H1 (cell line): ENCODE measurements at regions not wholly inside any gene's neighbourhood (a gene's known extent, or its start where the extent isn't known, plus 50 kb on each side); places are given as distances from the start of the nearest gene placed in this dataset.
"Not testable (repeated sequence)": the region's sequence is repeated elsewhere in the genome, so short reads cannot be mapped to it uniquely, and the experiment has no call there.

Source experiments
- CTCF ChIA-PET: fragments of 300-600 bp; sonication (Branson Sonifier 250); formaldehyde crosslinking; loops from one replicate; lab custom pipeline; 2021; ENCODE audit not compliant: partially characterized antibody; lab: Charles Lee
- POLR2A ChIA-PET: fragments of 300-600 bp; sonication (Branson Sonifier 250); formaldehyde crosslinking; loops from one replicate; lab custom pipeline; 2021; ENCODE audit warnings: inconsistent platforms; ENCODE audit not compliant: partially characterized antibody; lab: Charles Lee
- DNase-seq, 2 experiments: peaks; one replicate each; pipeline versions ENCODE4 v3.0.0 to v3.0.0-alpha.2; 2010 to 2022; ENCODE audit warnings: low spot score in 2 of 2, low read depth in 1 of 2, mixed read lengths in 1 of 2
- FAIRE-seq: peaks from 2 replicates; lab custom pipeline; 2011; peaks lifted over from hg19 to GRCh38; lab: Jason Lieb, UNC
- H2AFZ ChIP-seq: 2 replicates; pipeline ENCODE4 v1.8.1; 2012; ENCODE audit warnings: low read length, inconsistent platforms
- H2AK5ac ChIP-seq: 2 replicates; pipeline ENCODE4 v1.6.1; 2013; ENCODE audit warnings: low read depth, low read length
- H2BK120ac ChIP-seq: replicated peaks from 2 replicates; pipeline ENCODE3; 2013; ENCODE audit warnings: low read depth, low read length, inconsistent platforms
- H2BK12ac ChIP-seq: 2 replicates; pipeline ENCODE4 v1.6.1; 2013; ENCODE audit warnings: low read depth, low read length
- H2BK15ac ChIP-seq: 2 replicates; pipeline ENCODE4 v1.6.1; 2013; ENCODE audit warnings: low read length
- H2BK20ac ChIP-seq: 2 replicates; pipeline ENCODE4 v1.6.1; 2013; ENCODE audit warnings: low read length
- H2BK5ac ChIP-seq: 2 replicates; pipeline ENCODE4 v1.6.1; 2013; ENCODE audit warnings: low read depth, low read length
- H3K14ac ChIP-seq: 2 replicates; pipeline ENCODE4 v1.6.1; 2013; ENCODE audit warnings: inconsistent platforms; ENCODE audit not compliant: insufficient read length
- H3K18ac ChIP-seq: 2 replicates; pipeline ENCODE4 v1.6.1; 2013; ENCODE audit warnings: low read length; ENCODE audit errors: extremely low read depth
- H3K23ac ChIP-seq: 2 replicates; pipeline ENCODE4 v1.6.1; 2013; ENCODE audit warnings: inconsistent platforms; ENCODE audit not compliant: insufficient read length
- H3K23me2 ChIP-seq: 2 replicates; pipeline ENCODE4 v1.6.1; 2013; ENCODE audit warnings: low read depth, low read length
- H3K27ac ChIP-seq: 2 replicates; pipeline ENCODE4 v1.6.1; 2011; ENCODE audit warnings: low read depth, low read length, inconsistent platforms
- H3K27me3 ChIP-seq, 4 experiments: replicated peaks in 1 of 4; 1 replicate in 1 of 4; 2 replicates in 3 of 4; pipeline versions ENCODE4 v1.6.1 to v1.8.1; 2011 to 2013; ENCODE audit warnings: low read length in 3 of 4, mild to moderate bottlenecking in 3 of 4, inconsistent platforms in 2 of 4, mixed read lengths in 2 of 4, moderate library complexity in 1 of 4; ENCODE audit not compliant: control insufficient read depth in 3 of 4, insufficient read depth in 3 of 4; ENCODE audit errors: extremely low read depth in 1 of 4
- H3K36me3 ChIP-seq, 4 experiments: 2 replicates each; pipeline versions ENCODE4 v1.6.1 to v1.8.1; 2011 to 2013; ENCODE audit warnings: mild to moderate bottlenecking in 4 of 4, low read length in 3 of 4, moderate library complexity in 2 of 4, control low read depth in 1 of 4, inconsistent platforms in 1 of 4; ENCODE audit not compliant: insufficient read depth in 4 of 4, control insufficient read depth in 2 of 4
- H3K4ac ChIP-seq: replicated peaks from 2 replicates; pipeline ENCODE3; 2013; ENCODE audit warnings: low read length, low read depth, mixed read lengths, inconsistent platforms; ENCODE audit not compliant: insufficient read length
- H3K4me1 ChIP-seq, 4 experiments: replicated peaks in 1 of 4; 1 replicate in 1 of 4; 2 replicates in 3 of 4; pipeline versions ENCODE4 v1.6.1 to v1.8.1; 2011 to 2013; ENCODE audit warnings: low read length in 3 of 4, inconsistent platforms in 2 of 4, mixed read lengths in 1 of 4; ENCODE audit not compliant: insufficient read depth in 4 of 4, control insufficient read depth in 3 of 4
- H3K4me2 ChIP-seq, 2 experiments: 2 replicates each; pipeline versions ENCODE4 v1.6.1 to v1.8.1; 2011 to 2013; ENCODE audit warnings: low read depth in 2 of 2, low read length in 2 of 2, control low read depth in 1 of 2, inconsistent platforms in 1 of 2, mild to moderate bottlenecking in 1 of 2; ENCODE audit not compliant: insufficient read depth in 1 of 2
- H3K4me3 ChIP-seq, 4 experiments: fragments of 200-600, 300-600 bp in 1 of 4; sonication (generic), shearing (Covaris generic), sonication (Bioruptor Twin) in 1 of 4; 2 replicates each; pipeline versions ENCODE4 v1.5.1 to v1.8.1; 2011 to 2016; ENCODE audit warnings: low read length in 4 of 4, low read depth in 3 of 4, control low read depth in 2 of 4, inconsistent platforms in 2 of 4, mild to moderate bottlenecking in 2 of 4, mixed read lengths in 1 of 4, moderate library complexity in 1 of 4; ENCODE audit not compliant: insufficient read depth in 2 of 4; ENCODE audit errors: extremely low read depth in 1 of 4
- H3K56ac ChIP-seq: replicated peaks from 2 replicates; pipeline ENCODE3; 2013; ENCODE audit warnings: low read depth, mild to moderate bottlenecking, mixed read lengths, low read length, inconsistent platforms; ENCODE audit not compliant: insufficient read length
- H3K79me1 ChIP-seq: 2 replicates; pipeline ENCODE4 v1.6.1; 2013; ENCODE audit warnings: low read depth, low read length, control low read depth
- H3K79me2 ChIP-seq, 2 experiments: 2 replicates each; pipeline versions ENCODE4 v1.6.1 to v1.8.1; 2012 to 2013; ENCODE audit warnings: low read length in 2 of 2, mild to moderate bottlenecking in 2 of 2, inconsistent platforms in 1 of 2; ENCODE audit not compliant: insufficient read depth in 2 of 2, control insufficient read depth in 1 of 2
- H3K9ac ChIP-seq, 4 experiments: replicated peaks in 1 of 4; 1 replicate in 1 of 4; 2 replicates in 3 of 4; pipeline versions ENCODE4 v1.6.1 to v1.8.1; 2011 to 2013; ENCODE audit warnings: low read depth in 3 of 4, low read length in 3 of 4, control low read depth in 2 of 4, mild to moderate bottlenecking in 2 of 4, moderate library complexity in 2 of 4, inconsistent platforms in 1 of 4; ENCODE audit errors: extremely low read depth in 1 of 4
- H3K9me3 ChIP-seq, 2 experiments: 2 replicates each; pipeline versions ENCODE4 v1.6.1 to v1.8.1; 2012 to 2013; ENCODE audit warnings: mild to moderate bottlenecking in 2 of 2, moderate library complexity in 2 of 2, control low read depth in 1 of 2, inconsistent platforms in 1 of 2, low read depth in 1 of 2, low read length in 1 of 2, mixed read lengths in 1 of 2; ENCODE audit not compliant: insufficient read depth in 2 of 2
- H4K20me1 ChIP-seq, 2 experiments: replicated peaks in 1 of 2; 2 replicates each; pipeline versions ENCODE3 to v1.8.1; 2011 to 2013; ENCODE audit warnings: inconsistent platforms in 2 of 2, low read length in 2 of 2, mild to moderate bottlenecking in 1 of 2; ENCODE audit not compliant: insufficient read depth in 2 of 2, control insufficient read depth in 1 of 2
- H4K5ac ChIP-seq: 2 replicates; pipeline ENCODE4 v1.6.1; 2013; ENCODE audit warnings: low read length, low read depth, mixed read lengths, inconsistent platforms; ENCODE audit not compliant: insufficient read length
- H4K8ac ChIP-seq: 2 replicates; pipeline ENCODE4 v1.8.0; 2013; ENCODE audit warnings: mild to moderate bottlenecking, moderate library complexity, low read length, inconsistent platforms; ENCODE audit not compliant: insufficient read depth; ENCODE audit errors: extremely low read depth
- H4K91ac ChIP-seq: replicated peaks from 2 replicates; pipeline ENCODE3; 2013; ENCODE audit warnings: low read length, mixed read lengths, inconsistent platforms; ENCODE audit not compliant: insufficient read length
- WGBS, 2 experiments: shearing (Covaris generic) in 1 of 2; methylation state at CpG; one replicate each; pipeline versions ENCODE4 v1.1.6 to v1.1.7; 2013 to 2015; ENCODE audit warnings: low lambda C conversion rate in 2 of 2, mixed read lengths in 2 of 2, inconsistent platforms in 1 of 2, low coverage in 1 of 2, missing lambda C conversion rate in 1 of 2; ENCODE audit not compliant: insufficient replicate concordance in 2 of 2, insufficient coverage in 1 of 2, insufficient read length in 1 of 2; ENCODE audit errors: extremely low coverage in 1 of 2, missing lambda C conversion rate in 1 of 2; 5-methylcytosine and 5-hydroxymethylcytosine counted together

DNA sequence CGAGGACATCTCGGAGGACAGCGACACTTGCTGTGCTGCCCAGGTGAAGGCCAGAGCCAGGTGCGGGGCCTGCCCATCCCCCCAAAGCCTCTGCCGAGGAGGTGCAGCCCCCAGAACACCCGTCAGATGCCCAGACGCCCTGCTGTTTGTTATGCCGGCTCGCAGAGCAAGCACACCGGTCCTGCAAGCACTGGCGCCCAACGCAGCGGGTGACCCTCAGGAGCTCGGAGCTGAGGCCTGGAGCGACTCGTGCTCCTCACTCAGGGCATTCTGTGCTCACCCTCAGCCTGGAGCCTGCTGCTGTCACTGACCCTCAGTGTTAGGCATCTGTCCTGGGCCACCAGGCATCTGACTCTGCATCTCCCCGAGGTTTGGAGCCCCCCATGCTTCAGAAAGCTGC, 199.0 kb downstream of the LIPI start:
- CTCF ChIA-PET, H2BK20ac ChIP-seq, H3K36me3 ChIP-seq, H3K4me2 ChIP-seq, H3K4ac ChIP-seq, H4K8ac ChIP-seq, H2BK15ac ChIP-seq, H3K23me2 ChIP-seq, H3K14ac ChIP-seq, H3K4me1 ChIP-seq, H4K91ac ChIP-seq, H3K23ac ChIP-seq, FAIRE-seq, H3K79me1 ChIP-seq, DNase-seq, H2BK5ac ChIP-seq, H2BK12ac ChIP-seq, H3K27me3 ChIP-seq, H4K5ac ChIP-seq, H3K27ac ChIP-seq, H2AFZ ChIP-seq, H3K79me2 ChIP-seq, POLR2A ChIA-PET, H3K56ac ChIP-seq, H4K20me1 ChIP-seq, H2AK5ac ChIP-seq, H3K9ac ChIP-seq, H3K4me3 ChIP-seq, H3K18ac ChIP-seq, H2BK120ac ChIP-seq: not testable (repeated sequence)
- WGBS, 2 experiments = 93% methylated on average over 4 of the region's 17 CpGs; no CpG with 5 or more reads in 1 of the 2 experiments
- H3K9me3 ChIP-seq = peaks cover 20 to 85% of the 10 kb centered on the region in 2 experiments; a peak in 3 of 4 replicates

DNA sequence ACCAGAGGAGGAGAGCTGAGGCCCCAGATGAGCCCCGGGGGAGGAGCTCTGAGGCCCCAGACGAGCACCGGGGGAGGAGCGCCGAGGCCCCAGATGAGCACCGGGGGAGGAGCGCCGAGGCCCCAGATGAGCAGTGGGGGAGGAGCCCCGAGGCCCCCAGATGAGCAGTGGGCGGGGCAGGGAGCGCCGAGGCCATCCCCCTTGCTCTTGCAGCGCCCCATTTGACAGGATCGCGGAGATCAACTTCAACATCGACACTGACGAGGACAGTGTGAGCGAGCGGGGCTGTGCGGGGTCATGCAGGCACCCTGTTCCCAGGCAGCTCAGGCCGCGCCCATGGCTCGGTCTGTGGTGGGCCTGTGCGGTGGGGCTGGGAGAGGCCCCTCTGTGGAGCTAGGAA, 199.6 kb downstream of the LIPI start:
- H2BK12ac ChIP-seq, H3K14ac ChIP-seq, H3K27me3 ChIP-seq, H2BK5ac ChIP-seq, H3K23me2 ChIP-seq, H2AK5ac ChIP-seq, H2BK15ac ChIP-seq, H3K9ac ChIP-seq, H2AFZ ChIP-seq, H3K36me3 ChIP-seq, H3K4me3 ChIP-seq, H4K8ac ChIP-seq, H4K91ac ChIP-seq, POLR2A ChIA-PET, H3K56ac ChIP-seq, H3K4ac ChIP-seq, H4K5ac ChIP-seq, H3K79me1 ChIP-seq, H3K23ac ChIP-seq, H3K79me2 ChIP-seq, H3K4me2 ChIP-seq, H4K20me1 ChIP-seq, H2BK120ac ChIP-seq, H3K4me1 ChIP-seq, DNase-seq, H2BK20ac ChIP-seq, CTCF ChIA-PET, FAIRE-seq, H3K18ac ChIP-seq, H3K27ac ChIP-seq: not testable (repeated sequence)
- WGBS, 2 experiments = 97% methylated on average over 15 of the region's 24 CpGs; no CpG with 5 or more reads in 1 of the 2 experiments
- H3K9me3 ChIP-seq = peaks cover 20 to 89% of the 10 kb centered on the region in 2 experiments; a peak in 3 of 4 replicates
